GM12878 (cell line): ENCODE measurements at regions not wholly inside any gene's neighbourhood (a gene's known extent, or its start where the extent isn't known, plus 50 kb on each side); places are given as distances from the start of the nearest gene placed in this dataset.

Experiments
- ATAC-seq: fragments of 200-7000 bp; cut with Tn5 transposase; 3 replicates; pipeline ENCODE4 v1.9.1; 2020; ENCODE audit warnings: mild to moderate bottlenecking, moderate library complexity
- BruUV-seq: library from RNA; stranded (reverse); fragments of 400-500 nt; replicated peaks from 2 replicates; lab custom pipeline; 2021; lab: Mats Ljungman, UMichigan
- CTCF ChIA-PET: fragments of 300-600 bp; sonication (Branson Sonifier 250); formaldehyde crosslinking; extraction: SDS; loops from one replicate; lab custom pipeline; 2021; ENCODE audit warnings: inconsistent platforms; lab: Yijun Ruan, JAX
- POLR2A ChIA-PET: fragments of 350-600 bp; formaldehyde crosslinking; extraction: SDS; loops from one replicate; lab custom pipeline; 2021; ENCODE audit warnings: inconsistent platforms; lab: Charles Lee
- RAD21 ChIA-PET: fragments of 300-600 bp; sonication (Branson Sonifier 250); formaldehyde crosslinking; loops from one replicate; lab custom pipeline; 2023; ENCODE audit warnings: antibody characterized with exemption; ENCODE audit not compliant: unreplicated experiment; lab: Charles Lee
- SMC1A ChIA-PET: fragments of 300-600 bp; sonication (Branson Sonifier 250); formaldehyde crosslinking; loops from one replicate; lab custom pipeline; 2023; ENCODE audit not compliant: unreplicated experiment, uncharacterized antibody; lab: Charles Lee
- DNase-seq: peaks from one replicate; pipeline ENCODE4 v3.0.0-alpha.2; 2011; ENCODE audit warnings: low read depth, low spot score
- FAIRE-seq: peaks from 3 replicates; lab custom pipeline; 2011; peaks lifted over from hg19 to GRCh38; lab: Jason Lieb, UNC
- H2AFZ ChIP-seq: 2 replicates; pipeline ENCODE4 v1.6.0; 2011; ENCODE audit warnings: low read depth, low read length, control low read depth; ENCODE audit not compliant: control insufficient read depth
- H3K27ac ChIP-seq: 2 replicates; pipeline ENCODE4 v1.5.1; 2011; ENCODE audit warnings: control low read depth; ENCODE audit not compliant: control insufficient read depth, insufficient read depth
- H3K27me3 ChIP-seq, 2 experiments: replicated peaks in 1 of 2; 2 replicates each; pipeline versions ENCODE4 v1.6.0 to v1.6.1; 2011; ENCODE audit warnings: low read length in 1 of 2; ENCODE audit not compliant: control insufficient read depth in 2 of 2, insufficient read depth in 2 of 2
- H3K36me3 ChIP-seq, 2 experiments: 2 replicates each; pipeline ENCODE4 v1.5.1; 2011; ENCODE audit warnings: low read length in 1 of 2; ENCODE audit not compliant: control insufficient read depth in 2 of 2, insufficient read depth in 2 of 2
- H3K4me1 ChIP-seq: 2 replicates; pipeline ENCODE4 v1.6.1; 2011; ENCODE audit warnings: mild to moderate bottlenecking, low read length, moderate library complexity, mixed read lengths; ENCODE audit not compliant: control insufficient read depth, insufficient read depth
- H3K4me2 ChIP-seq: 2 replicates; pipeline ENCODE4 v1.6.0; 2011; ENCODE audit warnings: control low read depth; ENCODE audit not compliant: control insufficient read depth, insufficient read depth
- H3K4me3 ChIP-seq: fragments of 200-600 bp; sonication (generic); 2 replicates; pipeline ENCODE4 v1.5.1; 2016
- H3K79me2 ChIP-seq: 2 replicates; pipeline ENCODE4 v1.6.0; 2011; ENCODE audit warnings: low read length; ENCODE audit not compliant: control insufficient read depth, insufficient read depth
- H3K9ac ChIP-seq: 2 replicates; pipeline ENCODE4 v1.8.0; 2011; ENCODE audit warnings: low read length, control low read depth, mixed read lengths; ENCODE audit not compliant: control insufficient read depth, insufficient read depth
- H3K9me3 ChIP-seq: replicated peaks from 3 replicates; pipeline ENCODE4 v1.5.1; 2011; ENCODE audit warnings: mild to moderate bottlenecking, low read length; ENCODE audit not compliant: control insufficient read depth, insufficient read depth
- H4K20me1 ChIP-seq: 2 replicates; pipeline ENCODE4 v1.6.0; 2011; ENCODE audit not compliant: control insufficient read depth, insufficient read depth
- ASH2L ChIP-seq: fragments of 300-600, 200-600 bp; sonication (generic); IDR thresholded peaks from 2 replicates; pipeline ENCODE4 v1.6.1; 2017; ENCODE audit warnings: low read depth, mild to moderate bottlenecking, borderline replicate concordance
- BRCA1 ChIP-seq: IDR thresholded peaks from 2 replicates; pipeline ENCODE4 v1.6.1; 2011; ENCODE audit warnings: low read depth, low read length, improper control_type of control experiment
- FOXM1 ChIP-seq: IDR thresholded peaks from 2 replicates; pipeline ENCODE4 v1.6.1; 2012; ENCODE audit warnings: low read depth, mild to moderate bottlenecking, inconsistent platforms, low read length, moderate library complexity
- HCFC1 ChIP-seq: fragments of 150-350 bp; IDR thresholded peaks from 2 replicates; pipeline ENCODE4 v1.6.1; 2014; ENCODE audit warnings: low read length
- JUNB ChIP-seq: IDR thresholded peaks from 2 replicates; pipeline ENCODE4 v1.6.1; 2016; ENCODE audit warnings: antibody characterized with exemption, mild to moderate bottlenecking
- MEF2B ChIP-seq: fragments of 450-650 bp; IDR thresholded peaks from 2 replicates; pipeline ENCODE4 v1.6.1; 2018; ENCODE audit warnings: mild to moderate bottlenecking, moderate library complexity; ENCODE audit not compliant: partially characterized antibody, poor library complexity, severe bottlenecking
- POLR2AphosphoS5 ChIP-seq: IDR thresholded peaks from 2 replicates; pipeline ENCODE4 v1.6.1; 2011; ENCODE audit warnings: mild to moderate bottlenecking, low read length, inconsistent platforms
- RCOR1 ChIP-seq: conservative IDR thresholded peaks from 2 replicates; pipeline ENCODE4 v1.6.1; 2012; ENCODE audit warnings: low read depth, low read length, improper control_type of control experiment
- RELB ChIP-seq: fragments of 450-650 bp; IDR thresholded peaks from 2 replicates; pipeline ENCODE4 v1.6.1; 2017; ENCODE audit warnings: low read depth, mild to moderate bottlenecking, moderate library complexity
- RUNX3 ChIP-seq: IDR thresholded peaks from 2 replicates; pipeline ENCODE4 v1.6.1; 2012; ENCODE audit warnings: low read length, inconsistent platforms
- SMAD5 ChIP-seq: IDR thresholded peaks from 2 replicates; pipeline ENCODE4 v1.6.1; 2016; ENCODE audit warnings: antibody characterized with exemption, low read depth
- TARDBP ChIP-seq: IDR thresholded peaks from 2 replicates; pipeline ENCODE4 v1.6.1; 2016; ENCODE audit warnings: borderline replicate concordance
- ZNF622 ChIP-seq: fragments of 450-650 bp; IDR thresholded peaks from 2 replicates; pipeline ENCODE4 v1.6.1; 2017; ENCODE audit warnings: mild to moderate bottlenecking, inconsistent platforms
- WGBS: methylation state at CpG from one replicate; pipeline ENCODE4 v1.1.6; 2016; ENCODE audit warnings: low lambda C conversion rate; ENCODE audit not compliant: insufficient replicate concordance, insufficient coverage; ENCODE audit errors: missing lambda C conversion rate; 5-methylcytosine and 5-hydroxymethylcytosine counted together
- in situ Hi-C: fragments of 300-500 bp; cut with MboI; formaldehyde crosslinking; loops from 9 replicates; pipeline ENCODE4 v1.14.3; 2018; ENCODE audit warnings: mixed read lengths
- intact Hi-C: fragments of 100-400 bp; cut with micrococcal nuclease; formaldehyde crosslinking; loops from one replicate; pipeline ENCODE4 v1.14.2; 2022; ENCODE audit not compliant: unreplicated experiment

GRCh38 chr12:75702477-75703093 lies 191.2 kb upstream of the KRR1 start:
- no peaks in the 10 kb centered on the region for H3K4me1 ChIP-seq
- H3K9me3 ChIP-seq, result no peaks in the 10 kb centered on the region
- no peaks in the 10 kb centered on the region for H3K79me2 ChIP-seq
- intact Hi-C loops, result no loop called here
- no peak overlapping the region; the same call in 1 of the 2 replicates for H2AFZ ChIP-seq
- H3K27ac ChIP-seq, result no peak overlapping the region
- no peak overlapping the region for H3K4me2 ChIP-seq
- ChIA-PET POLR2A (interaction anchor here (0.5 to 1.1 kb wide), 3 partner anchors 10 to 698 kb away, joined by 3 read pairs; no protein-coding TSS in a partner anchor), CTCF (interaction anchor here (1.6 kb wide), 2 partner anchors 9 to 14 kb away, joined by 3 to 5 read pairs; no protein-coding TSS in a partner anchor), SMC1A (interaction anchor here (0.6 to 2.1 kb wide), 4 partner anchors 11 to 159 kb away, joined by 3 to 6 read pairs (median 3); no protein-coding TSS in a partner anchor), RAD21 (no interaction called here)
- ATAC-seq, result no peak
- TF ChIP-seq SMAD5 (no peak), MEF2B (no peak), RELB (no peak), POLR2AphosphoS5 (no peak), RUNX3 (no peak), FOXM1 (no peak), ZNF622 (no peak), TARDBP (no peak), RCOR1 (no peak), JUNB (no peak), ASH2L (no peak), HCFC1 (no peak), BRCA1 (no peak)
- no peaks in the 10 kb centered on the region for H4K20me1 ChIP-seq
- H3K27me3 ChIP-seq, result no peaks in the 10 kb centered on the region
- WGBS, result 35% methylated on average over 5 of the region's 5 CpGs
- no peak for DNase-seq
- H3K4me3 ChIP-seq, result no peak overlapping the region
- no TSS peak for BruUV-seq
- in situ Hi-C loops, result no loop called here
- H3K9ac ChIP-seq, result no peak overlapping the region
- no peak for FAIRE-seq
- no peaks in the 10 kb centered on the region for H3K36me3 ChIP-seq
